ENCODE measurements at regions not wholly inside any gene's neighbourhood (a gene's known extent, or its start where the extent isn't known, plus 50 kb on each side); places are given as distances from the start of the nearest gene placed in this dataset.

DNA sequence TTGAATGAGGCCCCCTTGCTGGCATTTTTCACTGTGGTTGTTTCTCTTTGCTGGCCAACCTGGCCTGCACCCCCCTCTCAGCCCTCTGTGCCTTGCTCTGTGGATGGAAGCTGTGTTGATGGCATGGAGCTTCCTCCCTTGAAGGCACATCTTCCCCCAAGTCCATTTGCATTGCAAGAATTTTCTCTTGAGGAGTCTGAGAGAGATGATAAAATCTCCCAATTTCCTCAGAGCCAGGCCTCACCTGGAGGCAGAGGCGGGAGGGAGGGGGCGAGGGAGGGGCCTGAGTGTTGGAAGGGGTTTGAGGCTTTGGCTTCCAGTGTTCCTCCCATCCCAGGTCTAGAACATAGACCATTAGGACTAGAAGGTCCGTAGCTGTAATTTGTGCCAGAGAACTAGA, 175.1 kb downstream of the SCP2D1 start:
- Histone ChIP-seq H3K36me3 (ENCODE audit: control insufficient read depth, insufficient read depth, low read length) (no peaks in the 10 kb centered on the region), H3K27me3 (replicated peaks; ENCODE audit: control insufficient read depth, insufficient read depth, low read length) (no peaks in the 10 kb centered on the region), H3K4me3 (replicated peaks; ENCODE audit: low read depth, low read length) (no peak overlapping the region)
- TF ChIP-seq, protein P1, sequence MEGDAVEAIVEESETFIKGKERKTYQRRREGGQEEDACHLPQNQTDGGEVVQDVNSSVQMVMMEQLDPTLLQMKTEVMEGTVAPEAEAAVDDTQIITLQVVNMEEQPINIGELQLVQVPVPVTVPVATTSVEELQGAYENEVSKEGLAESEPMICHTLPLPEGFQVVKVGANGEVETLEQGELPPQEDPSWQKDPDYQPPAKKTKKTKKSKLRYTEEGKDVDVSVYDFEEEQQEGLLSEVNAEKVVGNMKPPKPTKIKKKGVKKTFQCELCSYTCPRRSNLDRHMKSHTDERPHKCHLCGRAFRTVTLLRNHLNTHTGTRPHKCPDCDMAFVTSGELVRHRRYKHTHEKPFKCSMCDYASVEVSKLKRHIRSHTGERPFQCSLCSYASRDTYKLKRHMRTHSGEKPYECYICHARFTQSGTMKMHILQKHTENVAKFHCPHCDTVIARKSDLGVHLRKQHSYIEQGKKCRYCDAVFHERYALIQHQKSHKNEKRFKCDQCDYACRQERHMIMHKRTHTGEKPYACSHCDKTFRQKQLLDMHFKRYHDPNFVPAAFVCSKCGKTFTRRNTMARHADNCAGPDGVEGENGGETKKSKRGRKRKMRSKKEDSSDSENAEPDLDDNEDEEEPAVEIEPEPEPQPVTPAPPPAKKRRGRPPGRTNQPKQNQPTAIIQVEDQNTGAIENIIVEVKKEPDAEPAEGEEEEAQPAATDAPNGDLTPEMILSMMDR (IDR thresholded peaks at IDR 0.05; ENCODE audit: insufficient read depth, low read length, poor library complexity, severe bottlenecking): no peak
- DNase-seq (ENCODE audit: extremely low read depth, insufficient read length): no peak

DNA sequence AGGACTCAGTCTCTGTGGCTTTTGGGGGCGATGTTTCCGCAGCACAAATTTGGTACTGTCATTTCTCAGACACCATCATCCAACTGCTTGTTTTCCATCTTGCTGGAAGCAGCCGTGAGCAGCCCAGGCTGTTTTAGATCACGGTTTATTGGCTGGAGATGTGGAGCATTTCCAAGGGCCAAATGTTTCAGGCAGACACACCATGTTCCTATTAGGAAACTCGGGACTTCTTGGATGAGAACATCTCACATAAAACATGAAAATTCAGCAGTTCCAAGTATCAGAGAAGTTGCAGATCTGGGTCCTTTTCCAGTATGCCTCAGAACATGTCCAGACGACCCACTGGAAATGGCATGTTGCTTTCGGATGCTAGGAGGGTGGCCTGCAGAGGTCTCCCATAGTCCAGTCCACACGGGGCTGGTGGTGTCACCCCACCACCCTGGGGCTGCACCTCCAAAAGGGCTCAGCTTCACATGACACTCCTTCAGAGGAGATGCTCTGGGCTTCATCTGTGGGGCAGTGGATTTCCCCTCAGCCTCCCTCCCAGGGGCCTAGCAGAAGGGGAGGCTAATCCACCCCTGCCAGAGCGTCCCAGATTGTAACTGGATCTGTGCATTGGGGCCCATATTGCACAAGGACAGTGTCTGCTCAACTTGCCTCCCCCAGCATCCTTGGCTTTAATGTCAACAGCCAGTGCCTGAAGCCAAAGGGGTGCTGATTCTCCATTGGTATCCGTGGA, 176.3 kb downstream of the SCP2D1 start:
- DNase-seq (ENCODE audit: extremely low read depth, insufficient read length): no peak
- H3K27me3 ChIP-seq (replicated peaks; ENCODE audit: control insufficient read depth, insufficient read depth, low read length): no peaks in the 10 kb centered on the region
- TF ChIP-seq, protein P1 (IDR thresholded peaks at IDR 0.05; ENCODE audit: insufficient read depth, low read length, poor library complexity, severe bottlenecking): no peak

DNA sequence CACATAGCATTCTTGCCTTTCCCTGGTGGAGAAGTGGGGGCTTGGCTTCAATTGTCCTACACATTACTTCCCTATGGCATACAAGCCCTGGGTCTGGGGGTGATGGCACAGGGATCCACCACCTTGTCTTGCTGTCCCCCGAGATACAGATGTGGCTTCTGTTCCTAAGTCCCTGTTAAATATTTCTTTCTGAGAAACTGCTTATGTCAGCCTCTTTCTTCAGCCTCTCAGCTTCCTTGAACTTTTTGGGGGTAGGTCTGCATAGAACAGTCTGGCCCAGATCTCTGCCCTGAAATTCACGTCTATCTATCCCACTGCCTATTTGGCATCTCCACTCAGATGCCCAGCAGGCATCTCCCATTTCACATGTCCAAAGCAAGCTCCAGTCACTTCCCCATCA, 177.4 kb downstream of the SCP2D1 start:
- DNase-seq (ENCODE audit: extremely low read depth, insufficient read length): no peak
- Histone ChIP-seq H3K27me3 (replicated peaks; ENCODE audit: control insufficient read depth, insufficient read depth, low read length) (no peaks in the 10 kb centered on the region), H3K4me3 (replicated peaks; ENCODE audit: low read depth, low read length) (no peak overlapping the region), H3K36me3 (ENCODE audit: control insufficient read depth, insufficient read depth, low read length) (no peaks in the 10 kb centered on the region)
- TF ChIP-seq, protein P1 (IDR thresholded peaks at IDR 0.05; ENCODE audit: insufficient read depth, low read length, poor library complexity, severe bottlenecking): no peak

More for the DNA sequence above, 176.3 kb downstream of the SCP2D1 start:
- Histone ChIP-seq H3K4me3 (replicated peaks; ENCODE audit: low read depth, low read length) (no peak overlapping the region), H3K36me3 (ENCODE audit: control insufficient read depth, insufficient read depth, low read length) (no peaks in the 10 kb centered on the region)

DNA sequence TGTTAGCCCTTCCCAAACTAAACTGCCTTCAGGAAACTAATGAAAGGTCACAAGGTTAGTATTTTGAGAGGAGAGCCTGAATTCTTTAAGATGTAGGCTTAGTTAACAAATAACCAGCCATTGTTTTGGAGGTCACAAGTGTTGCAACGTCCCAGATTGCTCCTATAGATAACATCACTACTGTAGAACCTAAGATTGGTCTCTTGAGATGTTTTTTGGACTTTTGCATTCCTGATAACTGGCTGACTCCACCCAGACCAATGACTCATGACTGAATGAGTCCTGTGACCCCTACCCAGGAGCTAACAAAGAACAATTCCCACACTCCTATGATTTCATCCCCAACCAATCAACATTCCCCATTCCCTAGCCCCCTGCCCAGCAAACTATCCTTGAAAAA, 178.8 kb downstream of the SCP2D1 start:
- TF ChIP-seq, protein P1 (IDR thresholded peaks at IDR 0.05; ENCODE audit: insufficient read depth, low read length, poor library complexity, severe bottlenecking): no peak
- H3K4me3 ChIP-seq (replicated peaks; ENCODE audit: low read depth, low read length): no peak overlapping the region

DNA sequence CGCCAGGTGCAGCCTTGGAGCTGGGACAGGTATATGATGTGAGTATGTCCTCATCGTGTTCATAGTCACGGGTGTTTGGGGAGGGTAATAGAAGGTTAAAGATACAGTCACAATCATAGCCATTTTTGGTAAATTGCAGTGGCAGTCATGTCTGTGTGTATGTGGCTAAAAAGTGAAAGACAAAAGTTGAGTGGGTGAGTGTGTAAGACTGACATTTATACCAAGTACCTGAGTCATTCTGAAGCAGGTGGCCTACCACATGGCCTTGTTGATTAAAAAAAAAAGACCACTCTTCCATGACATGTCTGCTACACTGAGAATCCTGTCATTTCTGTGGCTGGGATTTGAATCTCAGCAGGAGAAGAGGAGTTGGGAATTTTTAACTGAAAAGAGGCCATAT, 181.9 kb downstream of the SCP2D1 start:
- no peak for DNase-seq (ENCODE audit: extremely low read depth, insufficient read length)
- TF ChIP-seq, protein P1 (IDR thresholded peaks at IDR 0.05; ENCODE audit: insufficient read depth, low read length, poor library complexity, severe bottlenecking): no peak
- Histone ChIP-seq H3K36me3 (ENCODE audit: control insufficient read depth, insufficient read depth, low read length) (no peaks in the 10 kb centered on the region), H3K4me3 (replicated peaks; ENCODE audit: low read depth, low read length) (no peak overlapping the region), H3K27me3 (replicated peaks; ENCODE audit: control insufficient read depth, insufficient read depth, low read length) (no peaks in the 10 kb centered on the region)

More for the DNA sequence above, 178.8 kb downstream of the SCP2D1 start:
- no peak for DNase-seq (ENCODE audit: extremely low read depth, insufficient read length)
- Histone ChIP-seq H3K27me3 (replicated peaks; ENCODE audit: control insufficient read depth, insufficient read depth, low read length) (no peaks in the 10 kb centered on the region), H3K36me3 (ENCODE audit: control insufficient read depth, insufficient read depth, low read length) (no peaks in the 10 kb centered on the region)
